GM23338 (cell line): ENCODE measurements at regions not wholly inside any gene's neighbourhood (a gene's known extent, or its start where the extent isn't known, plus 50 kb on each side); places are given as distances from the start of the nearest gene placed in this dataset.

ENCODE experiments used
- ATAC-seq: fragments of 200-7000 bp; cut with Tn5 transposase; 3 replicates; pipeline ENCODE4 v1.9.1; 2020
- DNase-seq: peaks from one replicate; pipeline ENCODE4 v3.0.0-alpha.2; 2015; ENCODE audit warnings: low spot score
- H2AFZ ChIP-seq: fragments of 200-600 bp; sonication (generic); 2 replicates; pipeline ENCODE4 v1.8.0; 2016; ENCODE audit warnings: antibody characterized with exemption, mild to moderate bottlenecking, moderate library complexity
- H3F3A ChIP-seq: fragments of 200-600 bp; sonication (generic); replicated peaks from 2 replicates; pipeline ENCODE4 v1.8.0; 2017; ENCODE audit warnings: antibody characterized with exemption, mixed run types, low read depth
- H3K27ac ChIP-seq: fragments of 200-600 bp; sonication (generic); 2 replicates; pipeline ENCODE4 v1.6.1; 2016; ENCODE audit warnings: low read depth
- H3K27me3 ChIP-seq: fragments of 200-600 bp; sonication (generic); 2 replicates; pipeline ENCODE4 v1.8.0; 2016; ENCODE audit warnings: mild to moderate bottlenecking, mixed run types, moderate library complexity; ENCODE audit not compliant: insufficient read depth
- H3K36me3 ChIP-seq: fragments of 200-600 bp; sonication (generic); 2 replicates; pipeline ENCODE4 v1.8.0; 2016; ENCODE audit warnings: mild to moderate bottlenecking; ENCODE audit not compliant: insufficient read depth
- H3K4me1 ChIP-seq: fragments of 200-600 bp; sonication (generic); 2 replicates; pipeline ENCODE4 v1.8.0; 2016; ENCODE audit warnings: mild to moderate bottlenecking, moderate library complexity; ENCODE audit not compliant: insufficient read depth
- H3K4me2 ChIP-seq: fragments of 200-600 bp; sonication (generic); 2 replicates; pipeline ENCODE4 v1.7.1; 2017; ENCODE audit warnings: mixed run types
- H3K4me3 ChIP-seq: fragments of 200-600 bp; sonication (generic); 2 replicates; pipeline ENCODE4 v1.6.1; 2016; ENCODE audit warnings: mixed run types
- H3K79me2 ChIP-seq: fragments of 200-600 bp; sonication (generic); replicated peaks from 2 replicates; pipeline ENCODE4 v1.8.0; 2017; ENCODE audit warnings: mild to moderate bottlenecking; ENCODE audit not compliant: insufficient read depth
- H3K9me2 ChIP-seq: fragments of 200-600 bp; sonication (generic); 2 replicates; pipeline ENCODE4 v1.8.0; 2017; ENCODE audit not compliant: insufficient read depth
- H4K20me1 ChIP-seq: fragments of 200-600 bp; sonication (generic); replicated peaks from 2 replicates; pipeline ENCODE4 v1.8.0; 2017; ENCODE audit warnings: mild to moderate bottlenecking; ENCODE audit not compliant: insufficient read depth
- H3K27ac Mint-ChIP-seq: 2 replicates; pipeline ENCODE4 v1.8.0; 2020; ENCODE audit warnings: inconsistent platforms, mild to moderate bottlenecking, moderate library complexity, mixed read lengths
- H3K27me3 Mint-ChIP-seq: 3 replicates; pipeline ENCODE4 v1.8.0; 2022; ENCODE audit warnings: low read depth, mild to moderate bottlenecking, moderate library complexity, mixed read lengths, inconsistent platforms; ENCODE audit not compliant: insufficient read depth, poor library complexity
- H3K36me3 Mint-ChIP-seq: 3 replicates; pipeline ENCODE4 v1.8.0; 2021; ENCODE audit warnings: low read depth, mild to moderate bottlenecking, inconsistent platforms, moderate library complexity, mixed read lengths
- H3K4me1 Mint-ChIP-seq: 3 replicates; pipeline ENCODE4 v1.8.0; 2020; ENCODE audit warnings: mild to moderate bottlenecking, inconsistent platforms, mixed read lengths
- H3K4me3 Mint-ChIP-seq: 3 replicates; pipeline ENCODE4 v1.8.0; 2021; ENCODE audit warnings: moderate library complexity, mild to moderate bottlenecking, inconsistent platforms, mixed read lengths
- H3K9me3 Mint-ChIP-seq: 3 replicates; pipeline ENCODE4 v1.8.0; 2020; ENCODE audit warnings: moderate library complexity, mild to moderate bottlenecking, inconsistent platforms, mixed read lengths
- CREB1 ChIP-seq: fragments of 250-450 bp; sonication (Bioruptor Pico); IDR thresholded peaks from 2 replicates; pipeline ENCODE4 v1.5.0; 2020; ENCODE audit warnings: low read depth, mild to moderate bottlenecking, moderate library complexity
- EZH2 ChIP-seq: fragments of 200-600 bp; sonication (generic); IDR thresholded peaks from one replicate; pipeline ENCODE4 v1.8.0; 2017; ENCODE audit warnings: antibody characterized with exemption, mild to moderate bottlenecking, low read depth; ENCODE audit not compliant: unreplicated experiment
- EZH2phosphoT487 ChIP-seq: fragments of 200-600 bp; sonication (generic); IDR thresholded peaks from one replicate; pipeline ENCODE4 v1.8.1; 2018; ENCODE audit warnings: antibody characterized with exemption; ENCODE audit not compliant: unreplicated experiment
- JUNB ChIP-seq: IDR thresholded peaks from one replicate; pipeline ENCODE4 v1.6.1; 2016; ENCODE audit warnings: antibody characterized with exemption; ENCODE audit not compliant: unreplicated experiment
- NANOG ChIP-seq: IDR thresholded peaks from 2 replicates; pipeline ENCODE4 v1.6.1; 2016; ENCODE audit warnings: antibody characterized with exemption, borderline replicate concordance
- POLR2AphosphoS5 ChIP-seq: IDR thresholded peaks from 2 replicates; pipeline ENCODE4 v1.6.1; 2016; ENCODE audit warnings: antibody characterized with exemption, low read depth
- STAT1 ChIP-seq: IDR thresholded peaks from one replicate; pipeline ENCODE4 v1.6.1; 2016; ENCODE audit warnings: antibody characterized with exemption; ENCODE audit not compliant: unreplicated experiment
- ZNF114 ChIP-seq: fragments of 250-450 bp; sonication (Bioruptor Pico); IDR thresholded peaks from 2 replicates; pipeline ENCODE4 v1.5.0; 2020; ENCODE audit warnings: mild to moderate bottlenecking, moderate library complexity
- ZNF331 ChIP-seq: fragments of 250-450 bp; sonication (Bioruptor Pico); IDR thresholded peaks from 2 replicates; pipeline ENCODE4 v1.5.0; 2020; ENCODE audit warnings: low read depth, mild to moderate bottlenecking, moderate library complexity
- TF ChIP-seq, protein P1 (sequence below): IDR thresholded peaks from 2 replicates; pipeline ENCODE4 v1.6.1; 2016; ENCODE audit warnings: antibody characterized with exemption
- TF ChIP-seq, protein P2 (sequence below), 2 experiments: fragments of 200-600 bp in 1 of 2; sonication (generic) in 1 of 2; conservative IDR thresholded peaks; 2 replicates each; pipeline versions ENCODE4 v1.5.1 to v1.6.1; 2016 to 2017; ENCODE audit warnings: antibody characterized with exemption in 2 of 2, low read depth in 2 of 2, mild to moderate bottlenecking in 2 of 2, moderate library complexity in 1 of 2
- TF ChIP-seq, protein P3 (sequence below): IDR thresholded peaks from one replicate; pipeline ENCODE4 v1.6.1; 2018; ENCODE audit warnings: antibody characterized with exemption; ENCODE audit not compliant: unreplicated experiment
- TF ChIP-seq, protein P4 (sequence below): fragments of 250-450 bp; sonication (Bioruptor Pico); IDR thresholded peaks from 2 replicates; pipeline ENCODE4 v1.5.0; 2020; ENCODE audit warnings: mild to moderate bottlenecking, moderate library complexity

DNA sequence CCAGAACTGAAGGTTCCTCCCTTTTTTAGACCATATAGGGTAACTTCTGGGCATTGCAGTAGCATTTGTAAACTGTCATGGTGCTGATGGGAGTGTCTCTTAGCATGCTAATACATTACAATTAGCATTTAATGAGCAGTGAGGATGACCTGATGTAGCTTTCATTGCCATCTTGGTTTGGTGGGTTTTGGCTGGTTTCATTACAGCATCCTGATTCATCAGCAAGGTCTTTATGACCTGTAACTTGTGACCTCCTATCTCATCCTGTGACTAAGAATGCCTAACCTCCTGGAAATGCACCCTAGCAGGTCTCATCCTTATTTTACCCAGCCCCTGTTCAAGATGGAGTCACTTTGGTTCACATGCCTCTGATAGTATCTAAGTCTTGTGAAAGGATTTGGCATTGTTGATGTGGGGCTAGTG lies 159.0 kb downstream of the TMX3 start:
- no peak overlapping the region for H3K27ac Mint-ChIP-seq
- H4K20me1 ChIP-seq: no peaks in the 10 kb centered on the region
- H3K79me2 ChIP-seq: no peaks in the 10 kb centered on the region
- DNase-seq (no peak), ATAC-seq (no peak)
- no peaks in the 10 kb centered on the region; the same call in 2 of the 3 replicates for H3K9me3 Mint-ChIP-seq
- no peaks in the 10 kb centered on the region for H3K36me3 Mint-ChIP-seq
- H3K4me3 Mint-ChIP-seq: no peak overlapping the region
- H3K9me2 ChIP-seq: peaks cover 17% of the 10 kb centered on the region
- H3K27me3 Mint-ChIP-seq: no peaks in the 10 kb centered on the region
- no peaks in the 10 kb centered on the region for H3K4me1 Mint-ChIP-seq
- H3K4me2 ChIP-seq: no peak overlapping the region
- H3K4me3 ChIP-seq: no peak overlapping the region
- H3K4me1 ChIP-seq: no peaks in the 10 kb centered on the region
- no peaks in the 10 kb centered on the region for H3F3A ChIP-seq
- H3K27me3 ChIP-seq: no peaks in the 10 kb centered on the region
- no peak overlapping the region for H3K27ac ChIP-seq
- H2AFZ ChIP-seq: no peak overlapping the region
- no peaks in the 10 kb centered on the region for H3K36me3 ChIP-seq
- TF ChIP-seq, protein P1, sequence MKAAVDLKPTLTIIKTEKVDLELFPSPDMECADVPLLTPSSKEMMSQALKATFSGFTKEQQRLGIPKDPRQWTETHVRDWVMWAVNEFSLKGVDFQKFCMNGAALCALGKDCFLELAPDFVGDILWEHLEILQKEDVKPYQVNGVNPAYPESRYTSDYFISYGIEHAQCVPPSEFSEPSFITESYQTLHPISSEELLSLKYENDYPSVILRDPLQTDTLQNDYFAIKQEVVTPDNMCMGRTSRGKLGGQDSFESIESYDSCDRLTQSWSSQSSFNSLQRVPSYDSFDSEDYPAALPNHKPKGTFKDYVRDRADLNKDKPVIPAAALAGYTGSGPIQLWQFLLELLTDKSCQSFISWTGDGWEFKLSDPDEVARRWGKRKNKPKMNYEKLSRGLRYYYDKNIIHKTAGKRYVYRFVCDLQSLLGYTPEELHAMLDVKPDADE: no peak
- no peak for TF ChIP-seq ZNF331 (CRISPR knock-in tag)
- TF ChIP-seq STAT1: no peak
- TF ChIP-seq, protein P2, sequence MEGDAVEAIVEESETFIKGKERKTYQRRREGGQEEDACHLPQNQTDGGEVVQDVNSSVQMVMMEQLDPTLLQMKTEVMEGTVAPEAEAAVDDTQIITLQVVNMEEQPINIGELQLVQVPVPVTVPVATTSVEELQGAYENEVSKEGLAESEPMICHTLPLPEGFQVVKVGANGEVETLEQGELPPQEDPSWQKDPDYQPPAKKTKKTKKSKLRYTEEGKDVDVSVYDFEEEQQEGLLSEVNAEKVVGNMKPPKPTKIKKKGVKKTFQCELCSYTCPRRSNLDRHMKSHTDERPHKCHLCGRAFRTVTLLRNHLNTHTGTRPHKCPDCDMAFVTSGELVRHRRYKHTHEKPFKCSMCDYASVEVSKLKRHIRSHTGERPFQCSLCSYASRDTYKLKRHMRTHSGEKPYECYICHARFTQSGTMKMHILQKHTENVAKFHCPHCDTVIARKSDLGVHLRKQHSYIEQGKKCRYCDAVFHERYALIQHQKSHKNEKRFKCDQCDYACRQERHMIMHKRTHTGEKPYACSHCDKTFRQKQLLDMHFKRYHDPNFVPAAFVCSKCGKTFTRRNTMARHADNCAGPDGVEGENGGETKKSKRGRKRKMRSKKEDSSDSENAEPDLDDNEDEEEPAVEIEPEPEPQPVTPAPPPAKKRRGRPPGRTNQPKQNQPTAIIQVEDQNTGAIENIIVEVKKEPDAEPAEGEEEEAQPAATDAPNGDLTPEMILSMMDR (conservative IDR thresholded peaks at IDR 0.05; ENCODE audit: low read depth in 2 of 2): no peak
- no peak for TF ChIP-seq EZH2phosphoT487
- no peak for TF ChIP-seq EZH2
- TF ChIP-seq POLR2AphosphoS5: no peak
- TF ChIP-seq JUNB: no peak
- no peak for TF ChIP-seq NANOG
- TF ChIP-seq CREB1 (CRISPR knock-in tag): no peak
- TF ChIP-seq, protein P3, sequence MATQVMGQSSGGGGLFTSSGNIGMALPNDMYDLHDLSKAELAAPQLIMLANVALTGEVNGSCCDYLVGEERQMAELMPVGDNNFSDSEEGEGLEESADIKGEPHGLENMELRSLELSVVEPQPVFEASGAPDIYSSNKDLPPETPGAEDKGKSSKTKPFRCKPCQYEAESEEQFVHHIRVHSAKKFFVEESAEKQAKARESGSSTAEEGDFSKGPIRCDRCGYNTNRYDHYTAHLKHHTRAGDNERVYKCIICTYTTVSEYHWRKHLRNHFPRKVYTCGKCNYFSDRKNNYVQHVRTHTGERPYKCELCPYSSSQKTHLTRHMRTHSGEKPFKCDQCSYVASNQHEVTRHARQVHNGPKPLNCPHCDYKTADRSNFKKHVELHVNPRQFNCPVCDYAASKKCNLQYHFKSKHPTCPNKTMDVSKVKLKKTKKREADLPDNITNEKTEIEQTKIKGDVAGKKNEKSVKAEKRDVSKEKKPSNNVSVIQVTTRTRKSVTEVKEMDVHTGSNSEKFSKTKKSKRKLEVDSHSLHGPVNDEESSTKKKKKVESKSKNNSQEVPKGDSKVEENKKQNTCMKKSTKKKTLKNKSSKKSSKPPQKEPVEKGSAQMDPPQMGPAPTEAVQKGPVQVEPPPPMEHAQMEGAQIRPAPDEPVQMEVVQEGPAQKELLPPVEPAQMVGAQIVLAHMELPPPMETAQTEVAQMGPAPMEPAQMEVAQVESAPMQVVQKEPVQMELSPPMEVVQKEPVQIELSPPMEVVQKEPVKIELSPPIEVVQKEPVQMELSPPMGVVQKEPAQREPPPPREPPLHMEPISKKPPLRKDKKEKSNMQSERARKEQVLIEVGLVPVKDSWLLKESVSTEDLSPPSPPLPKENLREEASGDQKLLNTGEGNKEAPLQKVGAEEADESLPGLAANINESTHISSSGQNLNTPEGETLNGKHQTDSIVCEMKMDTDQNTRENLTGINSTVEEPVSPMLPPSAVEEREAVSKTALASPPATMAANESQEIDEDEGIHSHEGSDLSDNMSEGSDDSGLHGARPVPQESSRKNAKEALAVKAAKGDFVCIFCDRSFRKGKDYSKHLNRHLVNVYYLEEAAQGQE: no peak
- TF ChIP-seq, protein P4, sequence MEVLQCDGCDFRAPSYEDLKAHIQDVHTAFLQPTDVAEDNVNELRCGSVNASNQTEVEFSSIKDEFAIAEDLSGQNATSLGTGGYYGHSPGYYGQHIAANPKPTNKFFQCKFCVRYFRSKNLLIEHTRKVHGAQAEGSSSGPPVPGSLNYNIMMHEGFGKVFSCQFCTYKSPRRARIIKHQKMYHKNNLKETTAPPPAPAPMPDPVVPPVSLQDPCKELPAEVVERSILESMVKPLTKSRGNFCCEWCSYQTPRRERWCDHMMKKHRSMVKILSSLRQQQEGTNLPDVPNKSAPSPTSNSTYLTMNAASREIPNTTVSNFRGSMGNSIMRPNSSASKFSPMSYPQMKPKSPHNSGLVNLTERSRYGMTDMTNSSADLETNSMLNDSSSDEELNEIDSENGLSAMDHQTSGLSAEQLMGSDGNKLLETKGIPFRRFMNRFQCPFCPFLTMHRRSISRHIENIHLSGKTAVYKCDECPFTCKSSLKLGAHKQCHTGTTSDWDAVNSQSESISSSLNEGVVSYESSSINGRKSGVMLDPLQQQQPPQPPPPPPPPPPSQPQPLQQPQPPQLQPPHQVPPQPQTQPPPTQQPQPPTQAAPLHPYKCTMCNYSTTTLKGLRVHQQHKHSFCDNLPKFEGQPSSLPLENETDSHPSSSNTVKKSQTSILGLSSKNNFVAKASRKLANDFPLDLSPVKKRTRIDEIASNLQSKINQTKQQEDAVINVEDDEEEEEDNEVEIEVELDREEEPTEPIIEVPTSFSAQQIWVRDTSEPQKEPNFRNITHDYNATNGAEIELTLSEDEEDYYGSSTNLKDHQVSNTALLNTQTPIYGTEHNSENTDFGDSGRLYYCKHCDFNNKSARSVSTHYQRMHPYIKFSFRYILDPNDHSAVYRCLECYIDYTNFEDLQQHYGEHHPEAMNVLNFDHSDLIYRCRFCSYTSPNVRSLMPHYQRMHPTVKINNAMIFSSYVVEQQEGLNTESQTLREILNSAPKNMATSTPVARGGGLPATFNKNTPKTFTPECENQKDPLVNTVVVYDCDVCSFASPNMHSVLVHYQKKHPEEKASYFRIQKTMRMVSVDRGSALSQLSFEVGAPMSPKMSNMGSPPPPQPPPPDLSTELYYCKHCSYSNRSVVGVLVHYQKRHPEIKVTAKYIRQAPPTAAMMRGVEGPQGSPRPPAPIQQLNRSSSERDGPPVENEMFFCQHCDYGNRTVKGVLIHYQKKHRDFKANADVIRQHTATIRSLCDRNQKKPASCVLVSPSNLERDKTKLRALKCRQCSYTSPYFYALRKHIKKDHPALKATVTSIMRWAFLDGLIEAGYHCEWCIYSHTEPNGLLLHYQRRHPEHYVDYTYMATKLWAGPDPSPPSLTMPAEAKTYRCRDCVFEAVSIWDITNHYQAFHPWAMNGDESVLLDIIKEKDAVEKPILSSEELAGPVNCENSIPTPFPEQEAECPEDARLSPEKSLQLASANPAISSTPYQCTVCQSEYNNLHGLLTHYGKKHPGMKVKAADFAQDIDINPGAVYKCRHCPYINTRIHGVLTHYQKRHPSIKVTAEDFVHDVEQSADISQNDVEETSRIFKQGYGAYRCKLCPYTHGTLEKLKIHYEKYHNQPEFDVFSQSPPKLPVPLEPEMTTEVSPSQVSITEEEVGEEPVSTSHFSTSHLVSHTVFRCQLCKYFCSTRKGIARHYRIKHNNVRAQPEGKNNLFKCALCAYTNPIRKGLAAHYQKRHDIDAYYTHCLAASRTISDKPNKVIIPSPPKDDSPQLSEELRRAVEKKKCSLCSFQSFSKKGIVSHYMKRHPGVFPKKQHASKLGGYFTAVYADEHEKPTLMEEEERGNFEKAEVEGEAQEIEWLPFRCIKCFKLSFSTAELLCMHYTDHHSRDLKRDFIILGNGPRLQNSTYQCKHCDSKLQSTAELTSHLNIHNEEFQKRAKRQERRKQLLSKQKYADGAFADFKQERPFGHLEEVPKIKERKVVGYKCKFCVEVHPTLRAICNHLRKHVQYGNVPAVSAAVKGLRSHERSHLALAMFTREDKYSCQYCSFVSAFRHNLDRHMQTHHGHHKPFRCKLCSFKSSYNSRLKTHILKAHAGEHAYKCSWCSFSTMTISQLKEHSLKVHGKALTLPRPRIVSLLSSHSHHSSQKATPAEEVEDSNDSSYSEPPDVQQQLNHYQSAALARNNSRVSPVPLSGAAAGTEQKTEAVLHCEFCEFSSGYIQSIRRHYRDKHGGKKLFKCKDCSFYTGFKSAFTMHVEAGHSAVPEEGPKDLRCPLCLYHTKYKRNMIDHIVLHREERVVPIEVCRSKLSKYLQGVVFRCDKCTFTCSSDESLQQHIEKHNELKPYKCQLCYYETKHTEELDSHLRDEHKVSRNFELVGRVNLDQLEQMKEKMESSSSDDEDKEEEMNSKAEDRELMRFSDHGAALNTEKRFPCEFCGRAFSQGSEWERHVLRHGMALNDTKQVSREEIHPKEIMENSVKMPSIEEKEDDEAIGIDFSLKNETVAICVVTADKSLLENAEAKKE (CRISPR knock-in tag): no peak
- no peak for TF ChIP-seq ZNF114 (CRISPR knock-in tag)
